DOHH2 (cell line): ENCODE measurements at regions not wholly inside any gene's neighbourhood (a gene's known extent, or its start where the extent isn't known, plus 50 kb on each side); places are given as distances from the start of the nearest gene placed in this dataset.

Source experiments
- CTCF ChIP-seq: fragments of 200-600 bp; sonication (generic); IDR thresholded peaks from one replicate; pipeline ENCODE4 v1.5.1; 2014; ENCODE audit warnings: antibody characterized with exemption, mild to moderate bottlenecking, low read depth, low read length; ENCODE audit not compliant: poor library complexity, severe bottlenecking
- EZH2phosphoT487 ChIP-seq: fragments of 200-600 bp; sonication (generic); IDR thresholded peaks from 2 replicates; pipeline ENCODE4 v1.6.1; 2017; ENCODE audit warnings: borderline replicate concordance, mild to moderate bottlenecking, antibody characterized with exemption, low read length, moderate library complexity, mixed read lengths

- TF ChIP-seq CTCF (no peak), EZH2phosphoT487 (no peak)
Observed at GRCh38 chr4:186927624-186928023, 204.0 kb upstream of the FAT1 start.
